Stimulated activated CD4-positive, alpha-beta T cell treated with anti-CD3 and anti-CD28 coated beads, TNF-alpha, amount 100 ng/mL, for 1 hour (primary cell): ENCODE measurements at regions not wholly inside any gene's neighbourhood (a gene's known extent, or its start where the extent isn't known, plus 50 kb on each side); places are given as distances from the start of the nearest gene placed in this dataset.
"Not testable (repeated sequence)": the region's sequence is repeated elsewhere in the genome, so short reads cannot be mapped to it uniquely, and the experiment has no call there.

Experiments used
- DNase-seq, 3 donors: peaks; one replicate each; pipeline ENCODE4 v3.0.0-alpha.2; 2020; ENCODE audit warnings: low read depth in 3 of 3, low spot score in 1 of 3

- not testable (repeated sequence) for DNase-seq
These were observed 121.8 kb downstream of the BRMS1L start for GRCh38 chr14:35947983-35948382.

- no peak for DNase-seq
These were observed 118.7 kb downstream of the BRMS1L start for GRCh38 chr14:35944847-35945246.

- DNase-seq = no peak
These were observed 114.2 kb downstream of the BRMS1L start for GRCh38 chr14:35940291-35940690.

- no peak for DNase-seq
These were observed 112.6 kb downstream of the BRMS1L start for GRCh38 chr14:35938770-35939169.

GRCh38 chr14:35934499-35934898, 108.4 kb downstream of the BRMS1L start:
- no peak for DNase-seq

- DNase-seq = no peak
These were observed 106.6 kb downstream of the BRMS1L start for GRCh38 chr14:35932659-35933159.

- DNase-seq = no peak
These were observed 106.0 kb downstream of the BRMS1L start for GRCh38 chr14:35932136-35932535.

- no peak for DNase-seq
These were observed 105.2 kb downstream of the BRMS1L start for GRCh38 chr14:35931346-35931745.

GRCh38 chr14:35929186-35929585, 103.0 kb downstream of the BRMS1L start:
- DNase-seq = no peak

GRCh38 chr14:35927727-35928126, 101.6 kb downstream of the BRMS1L start:
- no peak for DNase-seq

- no peak for DNase-seq
These were observed 99.2 kb downstream of the BRMS1L start for GRCh38 chr14:35925319-35925718.

GRCh38 chr14:35922590-35922989, 96.5 kb downstream of the BRMS1L start:
- not testable (repeated sequence) for DNase-seq

GRCh38 chr14:35921745-35922144, 95.6 kb downstream of the BRMS1L start:
- no peak for DNase-seq
